Activated naive CD4-positive, alpha-beta T cell treated with anti-CD3 and anti-CD28 coated beads, Interleukin-2, amount 50 U/mL, for 24 hours (primary cell): ENCODE measurements at regions not wholly inside any gene's neighbourhood (a gene's known extent, or its start where the extent isn't known, plus 50 kb on each side); places are given as distances from the start of the nearest gene placed in this dataset.

Experiments used
- H3K27ac Mint-ChIP-seq: one replicate; pipeline ENCODE4 v1.8.0; 2021; ENCODE audit warnings: mild to moderate bottlenecking, mixed read lengths
- H3K27me3 Mint-ChIP-seq: one replicate; pipeline ENCODE4 v1.8.0; 2021; ENCODE audit warnings: mixed read lengths
- H3K36me3 Mint-ChIP-seq: one replicate; pipeline ENCODE4 v1.8.0; 2021; ENCODE audit warnings: mixed read lengths
- H3K4me1 Mint-ChIP-seq: one replicate; pipeline ENCODE4 v1.8.0; 2021; ENCODE audit warnings: mixed read lengths
- H3K4me3 Mint-ChIP-seq: one replicate; pipeline ENCODE4 v1.8.0; 2021; ENCODE audit warnings: mild to moderate bottlenecking, mixed read lengths
- H3K9me3 Mint-ChIP-seq: one replicate; pipeline ENCODE4 v1.8.0; 2021; ENCODE audit warnings: mixed read lengths

GRCh38 chr1:198082576-198082975, 74.2 kb upstream of the NEK7 start:
- no peaks in the 10 kb centered on the region for H3K9me3 Mint-ChIP-seq
- peaks cover 2% of the 10 kb centered on the region for H3K36me3 Mint-ChIP-seq
- H3K4me1 Mint-ChIP-seq, result no peaks in the 10 kb centered on the region
- H3K27me3 Mint-ChIP-seq, result peaks cover 6% of the 10 kb centered on the region
- no peak overlapping the region for H3K27ac Mint-ChIP-seq
- H3K4me3 Mint-ChIP-seq, result no peak overlapping the region

- H3K4me3 Mint-ChIP-seq, result no peak overlapping the region
- no peaks in the 10 kb centered on the region for H3K9me3 Mint-ChIP-seq
- peaks cover under 1% of the 10 kb centered on the region for H3K36me3 Mint-ChIP-seq
- H3K27ac Mint-ChIP-seq, result no peak overlapping the region
- peaks cover 4% of the 10 kb centered on the region for H3K4me1 Mint-ChIP-seq
- peaks cover 4% of the 10 kb centered on the region for H3K27me3 Mint-ChIP-seq
Observed at GRCh38 chr1:198083549-198083948, 73.2 kb upstream of the NEK7 start.

GRCh38 chr1:198084241-198084908, 72.4 kb upstream of the NEK7 start:
- H3K9me3 Mint-ChIP-seq, result no peaks in the 10 kb centered on the region
- H3K4me1 Mint-ChIP-seq, result peaks cover 8% of the 10 kb centered on the region
- H3K36me3 Mint-ChIP-seq, result no peaks in the 10 kb centered on the region
- peaks cover 4% of the 10 kb centered on the region for H3K27me3 Mint-ChIP-seq
- no peak overlapping the region for H3K27ac Mint-ChIP-seq
- no peak overlapping the region for H3K4me3 Mint-ChIP-seq

- Mint-ChIP-seq H3K27me3 (peaks cover 1% of the 10 kb centered on the region), H3K27ac (no peak overlapping the region)
Observed at GRCh38 chr1:198086051-198086745, 70.6 kb upstream of the NEK7 start.

GRCh38 chr1:198087831-198088230, 69.0 kb upstream of the NEK7 start:
- H3K36me3 Mint-ChIP-seq, result no peaks in the 10 kb centered on the region
- no peaks in the 10 kb centered on the region for H3K9me3 Mint-ChIP-seq
- no peak overlapping the region for H3K27ac Mint-ChIP-seq
- H3K27me3 Mint-ChIP-seq, result no peaks in the 10 kb centered on the region
- H3K4me3 Mint-ChIP-seq, result no peak overlapping the region
- peaks cover 8% of the 10 kb centered on the region for H3K4me1 Mint-ChIP-seq

More at GRCh38 chr1:198086051-198086745, 70.6 kb upstream of the NEK7 start:
- no peaks in the 10 kb centered on the region for H3K36me3 Mint-ChIP-seq
- no peak overlapping the region for H3K4me3 Mint-ChIP-seq
- H3K4me1 Mint-ChIP-seq, result peaks cover 8% of the 10 kb centered on the region
- no peaks in the 10 kb centered on the region for H3K9me3 Mint-ChIP-seq

- no peaks in the 10 kb centered on the region for H3K27me3 Mint-ChIP-seq
- no peak overlapping the region for H3K4me3 Mint-ChIP-seq
- no peaks in the 10 kb centered on the region for H3K36me3 Mint-ChIP-seq
- no peaks in the 10 kb centered on the region for H3K9me3 Mint-ChIP-seq
- peak overlapping the region; percentile 8 for H3K27ac Mint-ChIP-seq
- H3K4me1 Mint-ChIP-seq, result peaks cover 8% of the 10 kb centered on the region
Observed at GRCh38 chr1:198088360-198089071, 68.3 kb upstream of the NEK7 start.

- H3K4me3 Mint-ChIP-seq, result no peak overlapping the region
- H3K27ac Mint-ChIP-seq, result no peak overlapping the region
- H3K9me3 Mint-ChIP-seq, result peaks cover 4% of the 10 kb centered on the region
- H3K36me3 Mint-ChIP-seq, result no peaks in the 10 kb centered on the region
- H3K4me1 Mint-ChIP-seq, result peaks cover 2% of the 10 kb centered on the region
- H3K27me3 Mint-ChIP-seq, result no peaks in the 10 kb centered on the region
Observed at GRCh38 chr1:198096390-198096789, 60.4 kb upstream of the NEK7 start.

GRCh38 chr1:198099755-198100154, 57.0 kb upstream of the NEK7 start:
- H3K9me3 Mint-ChIP-seq, result peaks cover 4% of the 10 kb centered on the region
- H3K27me3 Mint-ChIP-seq, result no peaks in the 10 kb centered on the region
- no peak overlapping the region for H3K4me3 Mint-ChIP-seq
- H3K27ac Mint-ChIP-seq, result no peak overlapping the region
- H3K4me1 Mint-ChIP-seq, result peaks cover 20% of the 10 kb centered on the region
- H3K36me3 Mint-ChIP-seq, result no peaks in the 10 kb centered on the region

GRCh38 chr1:198101716-198102453, 54.9 kb upstream of the NEK7 start:
- Mint-ChIP-seq H3K27me3 (no peaks in the 10 kb centered on the region), H3K4me3 (no peak overlapping the region), H3K36me3 (no peaks in the 10 kb centered on the region), H3K4me1 (peaks cover 20% of the 10 kb centered on the region), H3K9me3 (peaks cover 1% of the 10 kb centered on the region), H3K27ac (no peak overlapping the region)

- Mint-ChIP-seq H3K36me3 (no peaks in the 10 kb centered on the region), H3K9me3 (no peaks in the 10 kb centered on the region), H3K4me3 (no peak overlapping the region), H3K27me3 (no peaks in the 10 kb centered on the region), H3K27ac (peak overlapping the region; percentile 20), H3K4me1 (peaks cover 20% of the 10 kb centered on the region)
Observed at GRCh38 chr1:198102454-198102827, 54.4 kb upstream of the NEK7 start.

GRCh38 chr1:198105185-198105584, 51.6 kb upstream of the NEK7 start:
- Mint-ChIP-seq H3K36me3 (no peaks in the 10 kb centered on the region), H3K27me3 (no peaks in the 10 kb centered on the region)

GRCh38 chr1:198106011-198106410, 50.8 kb upstream of the NEK7 start:
- H3K27ac Mint-ChIP-seq, result no peak overlapping the region
- no peak overlapping the region for H3K4me3 Mint-ChIP-seq
- no peaks in the 10 kb centered on the region for H3K36me3 Mint-ChIP-seq
- no peaks in the 10 kb centered on the region for H3K27me3 Mint-ChIP-seq
- peaks cover 20% of the 10 kb centered on the region for H3K4me1 Mint-ChIP-seq
- H3K9me3 Mint-ChIP-seq, result no peaks in the 10 kb centered on the region

More at GRCh38 chr1:198105185-198105584, 51.6 kb upstream of the NEK7 start:
- H3K9me3 Mint-ChIP-seq, result no peaks in the 10 kb centered on the region
- no peak overlapping the region for H3K27ac Mint-ChIP-seq
- H3K4me3 Mint-ChIP-seq, result no peak overlapping the region
- peaks cover 20% of the 10 kb centered on the region for H3K4me1 Mint-ChIP-seq
